GM23338 (cell line): ENCODE measurements at regions not wholly inside any gene's neighbourhood (a gene's known extent, or its start where the extent isn't known, plus 50 kb on each side); places are given as distances from the start of the nearest gene placed in this dataset.

ENCODE experiments used
- ATAC-seq: fragments of 200-7000 bp; cut with Tn5 transposase; 3 replicates; pipeline ENCODE4 v1.9.1; 2020
- DNase-seq: peaks from one replicate; pipeline ENCODE4 v3.0.0-alpha.2; 2015; ENCODE audit warnings: low spot score
- H2AFZ ChIP-seq: fragments of 200-600 bp; sonication (generic); 2 replicates; pipeline ENCODE4 v1.8.0; 2016; ENCODE audit warnings: antibody characterized with exemption, mild to moderate bottlenecking, moderate library complexity
- H3F3A ChIP-seq: fragments of 200-600 bp; sonication (generic); replicated peaks from 2 replicates; pipeline ENCODE4 v1.8.0; 2017; ENCODE audit warnings: antibody characterized with exemption, mixed run types, low read depth
- H3K27ac ChIP-seq: fragments of 200-600 bp; sonication (generic); 2 replicates; pipeline ENCODE4 v1.6.1; 2016; ENCODE audit warnings: low read depth
- H3K27me3 ChIP-seq: fragments of 200-600 bp; sonication (generic); 2 replicates; pipeline ENCODE4 v1.8.0; 2016; ENCODE audit warnings: mild to moderate bottlenecking, mixed run types, moderate library complexity; ENCODE audit not compliant: insufficient read depth
- H3K36me3 ChIP-seq: fragments of 200-600 bp; sonication (generic); 2 replicates; pipeline ENCODE4 v1.8.0; 2016; ENCODE audit warnings: mild to moderate bottlenecking; ENCODE audit not compliant: insufficient read depth
- H3K4me1 ChIP-seq: fragments of 200-600 bp; sonication (generic); 2 replicates; pipeline ENCODE4 v1.8.0; 2016; ENCODE audit warnings: mild to moderate bottlenecking, moderate library complexity; ENCODE audit not compliant: insufficient read depth
- H3K4me2 ChIP-seq: fragments of 200-600 bp; sonication (generic); 2 replicates; pipeline ENCODE4 v1.7.1; 2017; ENCODE audit warnings: mixed run types
- H3K4me3 ChIP-seq: fragments of 200-600 bp; sonication (generic); 2 replicates; pipeline ENCODE4 v1.6.1; 2016; ENCODE audit warnings: mixed run types
- H3K79me2 ChIP-seq: fragments of 200-600 bp; sonication (generic); replicated peaks from 2 replicates; pipeline ENCODE4 v1.8.0; 2017; ENCODE audit warnings: mild to moderate bottlenecking; ENCODE audit not compliant: insufficient read depth
- H3K9me2 ChIP-seq: fragments of 200-600 bp; sonication (generic); 2 replicates; pipeline ENCODE4 v1.8.0; 2017; ENCODE audit not compliant: insufficient read depth
- H4K20me1 ChIP-seq: fragments of 200-600 bp; sonication (generic); replicated peaks from 2 replicates; pipeline ENCODE4 v1.8.0; 2017; ENCODE audit warnings: mild to moderate bottlenecking; ENCODE audit not compliant: insufficient read depth
- H3K27ac Mint-ChIP-seq: 2 replicates; pipeline ENCODE4 v1.8.0; 2020; ENCODE audit warnings: inconsistent platforms, mild to moderate bottlenecking, moderate library complexity, mixed read lengths
- H3K27me3 Mint-ChIP-seq: 3 replicates; pipeline ENCODE4 v1.8.0; 2022; ENCODE audit warnings: low read depth, mild to moderate bottlenecking, moderate library complexity, mixed read lengths, inconsistent platforms; ENCODE audit not compliant: insufficient read depth, poor library complexity
- H3K36me3 Mint-ChIP-seq: 3 replicates; pipeline ENCODE4 v1.8.0; 2021; ENCODE audit warnings: low read depth, mild to moderate bottlenecking, inconsistent platforms, moderate library complexity, mixed read lengths
- H3K4me1 Mint-ChIP-seq: 3 replicates; pipeline ENCODE4 v1.8.0; 2020; ENCODE audit warnings: mild to moderate bottlenecking, inconsistent platforms, mixed read lengths
- H3K4me3 Mint-ChIP-seq: 3 replicates; pipeline ENCODE4 v1.8.0; 2021; ENCODE audit warnings: moderate library complexity, mild to moderate bottlenecking, inconsistent platforms, mixed read lengths
- H3K9me3 Mint-ChIP-seq: 3 replicates; pipeline ENCODE4 v1.8.0; 2020; ENCODE audit warnings: moderate library complexity, mild to moderate bottlenecking, inconsistent platforms, mixed read lengths
- CREB1 ChIP-seq: fragments of 250-450 bp; sonication (Bioruptor Pico); IDR thresholded peaks from 2 replicates; pipeline ENCODE4 v1.5.0; 2020; ENCODE audit warnings: low read depth, mild to moderate bottlenecking, moderate library complexity
- CTCF ChIP-seq, 2 experiments: fragments of 200-600 bp in 1 of 2; sonication (generic) in 1 of 2; conservative IDR thresholded peaks; 2 replicates each; pipeline versions ENCODE4 v1.5.1 to v1.6.1; 2016 to 2017; ENCODE audit warnings: antibody characterized with exemption in 2 of 2, low read depth in 2 of 2, mild to moderate bottlenecking in 2 of 2, moderate library complexity in 1 of 2
- JUNB ChIP-seq: IDR thresholded peaks from one replicate; pipeline ENCODE4 v1.6.1; 2016; ENCODE audit warnings: antibody characterized with exemption; ENCODE audit not compliant: unreplicated experiment
- NANOG ChIP-seq: IDR thresholded peaks from 2 replicates; pipeline ENCODE4 v1.6.1; 2016; ENCODE audit warnings: antibody characterized with exemption, borderline replicate concordance
- POLR2AphosphoS5 ChIP-seq: IDR thresholded peaks from 2 replicates; pipeline ENCODE4 v1.6.1; 2016; ENCODE audit warnings: antibody characterized with exemption, low read depth
- STAT1 ChIP-seq: IDR thresholded peaks from one replicate; pipeline ENCODE4 v1.6.1; 2016; ENCODE audit warnings: antibody characterized with exemption; ENCODE audit not compliant: unreplicated experiment
- ZNF114 ChIP-seq: fragments of 250-450 bp; sonication (Bioruptor Pico); IDR thresholded peaks from 2 replicates; pipeline ENCODE4 v1.5.0; 2020; ENCODE audit warnings: mild to moderate bottlenecking, moderate library complexity
- ZNF331 ChIP-seq: fragments of 250-450 bp; sonication (Bioruptor Pico); IDR thresholded peaks from 2 replicates; pipeline ENCODE4 v1.5.0; 2020; ENCODE audit warnings: low read depth, mild to moderate bottlenecking, moderate library complexity
- ZNF462 ChIP-seq: fragments of 250-450 bp; sonication (Bioruptor Pico); IDR thresholded peaks from 2 replicates; pipeline ENCODE4 v1.5.0; 2020; ENCODE audit warnings: mild to moderate bottlenecking, moderate library complexity
- TF ChIP-seq, protein P1 (sequence below): IDR thresholded peaks from 2 replicates; pipeline ENCODE4 v1.6.1; 2016; ENCODE audit warnings: antibody characterized with exemption
- TF ChIP-seq, protein P2 (sequence below): IDR thresholded peaks from one replicate; pipeline ENCODE4 v1.6.1; 2018; ENCODE audit warnings: antibody characterized with exemption; ENCODE audit not compliant: unreplicated experiment

DNA sequence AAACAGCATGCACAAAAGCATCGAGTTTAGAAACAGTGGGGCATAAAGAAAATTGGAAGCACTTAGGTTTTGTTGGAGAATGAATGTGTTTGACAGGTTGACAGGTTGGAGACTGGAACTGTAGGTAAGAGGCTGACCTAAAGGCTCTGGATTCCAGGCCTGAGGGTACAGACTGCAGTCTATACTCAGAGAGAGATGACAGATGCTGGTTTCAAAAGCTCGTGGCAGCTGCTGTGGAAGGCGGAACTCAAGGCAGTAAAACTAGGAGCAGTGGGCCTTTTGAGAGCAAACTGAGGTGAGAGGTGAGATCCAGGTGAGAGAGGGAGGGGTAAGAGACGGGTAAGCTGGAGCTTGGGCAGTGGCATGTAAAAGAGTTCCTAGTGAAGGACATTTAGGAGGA is 415.2 kb downstream of the TRIML1 start:
- Histone ChIP-seq H3K4me2 (no peak overlapping the region), H3F3A (no peaks in the 10 kb centered on the region), H3K27me3 (no peaks in the 10 kb centered on the region), H3K27ac (no peak overlapping the region), H3K9me2 (no peaks in the 10 kb centered on the region), H3K79me2 (no peaks in the 10 kb centered on the region), H4K20me1 (no peaks in the 10 kb centered on the region), H3K36me3 (no peaks in the 10 kb centered on the region), H3K4me3 (no peak overlapping the region), H3K4me1 (no peaks in the 10 kb centered on the region), H2AFZ (0 out of 2 replicates have a peak overlapping the region, but pooled peaks have one; percentile 28)
- TF ChIP-seq, protein P1, sequence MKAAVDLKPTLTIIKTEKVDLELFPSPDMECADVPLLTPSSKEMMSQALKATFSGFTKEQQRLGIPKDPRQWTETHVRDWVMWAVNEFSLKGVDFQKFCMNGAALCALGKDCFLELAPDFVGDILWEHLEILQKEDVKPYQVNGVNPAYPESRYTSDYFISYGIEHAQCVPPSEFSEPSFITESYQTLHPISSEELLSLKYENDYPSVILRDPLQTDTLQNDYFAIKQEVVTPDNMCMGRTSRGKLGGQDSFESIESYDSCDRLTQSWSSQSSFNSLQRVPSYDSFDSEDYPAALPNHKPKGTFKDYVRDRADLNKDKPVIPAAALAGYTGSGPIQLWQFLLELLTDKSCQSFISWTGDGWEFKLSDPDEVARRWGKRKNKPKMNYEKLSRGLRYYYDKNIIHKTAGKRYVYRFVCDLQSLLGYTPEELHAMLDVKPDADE: no peak
- TF ChIP-seq ZNF331 (no peak), POLR2AphosphoS5 (no peak), NANOG (no peak), ZNF114 (CRISPR knock-in tag) (no peak), JUNB (no peak), CTCF (conservative IDR thresholded peaks at IDR 0.05; ENCODE audit: low read depth in 2 of 2) (no peak), ZNF462 (no peak), CREB1 (CRISPR knock-in tag) (no peak), STAT1 (no peak)
- TF ChIP-seq, protein P2, sequence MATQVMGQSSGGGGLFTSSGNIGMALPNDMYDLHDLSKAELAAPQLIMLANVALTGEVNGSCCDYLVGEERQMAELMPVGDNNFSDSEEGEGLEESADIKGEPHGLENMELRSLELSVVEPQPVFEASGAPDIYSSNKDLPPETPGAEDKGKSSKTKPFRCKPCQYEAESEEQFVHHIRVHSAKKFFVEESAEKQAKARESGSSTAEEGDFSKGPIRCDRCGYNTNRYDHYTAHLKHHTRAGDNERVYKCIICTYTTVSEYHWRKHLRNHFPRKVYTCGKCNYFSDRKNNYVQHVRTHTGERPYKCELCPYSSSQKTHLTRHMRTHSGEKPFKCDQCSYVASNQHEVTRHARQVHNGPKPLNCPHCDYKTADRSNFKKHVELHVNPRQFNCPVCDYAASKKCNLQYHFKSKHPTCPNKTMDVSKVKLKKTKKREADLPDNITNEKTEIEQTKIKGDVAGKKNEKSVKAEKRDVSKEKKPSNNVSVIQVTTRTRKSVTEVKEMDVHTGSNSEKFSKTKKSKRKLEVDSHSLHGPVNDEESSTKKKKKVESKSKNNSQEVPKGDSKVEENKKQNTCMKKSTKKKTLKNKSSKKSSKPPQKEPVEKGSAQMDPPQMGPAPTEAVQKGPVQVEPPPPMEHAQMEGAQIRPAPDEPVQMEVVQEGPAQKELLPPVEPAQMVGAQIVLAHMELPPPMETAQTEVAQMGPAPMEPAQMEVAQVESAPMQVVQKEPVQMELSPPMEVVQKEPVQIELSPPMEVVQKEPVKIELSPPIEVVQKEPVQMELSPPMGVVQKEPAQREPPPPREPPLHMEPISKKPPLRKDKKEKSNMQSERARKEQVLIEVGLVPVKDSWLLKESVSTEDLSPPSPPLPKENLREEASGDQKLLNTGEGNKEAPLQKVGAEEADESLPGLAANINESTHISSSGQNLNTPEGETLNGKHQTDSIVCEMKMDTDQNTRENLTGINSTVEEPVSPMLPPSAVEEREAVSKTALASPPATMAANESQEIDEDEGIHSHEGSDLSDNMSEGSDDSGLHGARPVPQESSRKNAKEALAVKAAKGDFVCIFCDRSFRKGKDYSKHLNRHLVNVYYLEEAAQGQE: no peak
- Mint-ChIP-seq H3K9me3 (no peaks in the 10 kb centered on the region), H3K36me3 (no peaks in the 10 kb centered on the region), H3K27ac (no peak overlapping the region), H3K4me1 (no peaks in the 10 kb centered on the region), H3K27me3 (peaks cover 2% of the 10 kb centered on the region), H3K4me3 (no peak overlapping the region)
- no peak for DNase-seq
- no peak for ATAC-seq
